NCI-H774 (cell line): ENCODE measurements at regions not wholly inside any gene's neighbourhood (a gene's known extent, or its start where the extent isn't known, plus 50 kb on each side); places are given as distances from the start of the nearest gene placed in this dataset.
"Not testable (repeated sequence)": the region's sequence is repeated elsewhere in the genome, so short reads cannot be mapped to it uniquely, and the experiment has no call there.

Experiments
- DNase-seq: peaks from one replicate; lab custom pipeline; 2025; lab: John Stamatoyannopoulos, UW

DNA sequence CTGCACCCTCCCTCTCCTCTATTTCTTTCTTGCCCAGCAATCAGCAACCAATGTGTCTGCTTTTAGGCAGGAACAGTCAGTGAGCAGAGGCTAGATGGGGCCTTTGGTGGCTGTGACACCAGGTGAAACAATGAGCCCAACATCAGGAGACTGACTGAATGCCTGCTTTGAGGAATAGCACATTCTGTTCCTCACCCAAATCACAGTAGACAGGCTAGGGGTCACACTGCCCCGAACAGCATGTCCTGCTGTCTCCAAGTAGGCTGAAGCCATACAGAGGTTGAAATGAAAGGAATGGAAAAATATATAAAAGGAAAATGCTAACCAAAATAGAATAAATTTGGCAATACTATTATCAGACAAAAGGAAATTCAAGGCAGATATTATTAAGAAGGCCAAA lies 122.5 kb upstream of the GDNF start:
- DNase-seq = no peak

DNA sequence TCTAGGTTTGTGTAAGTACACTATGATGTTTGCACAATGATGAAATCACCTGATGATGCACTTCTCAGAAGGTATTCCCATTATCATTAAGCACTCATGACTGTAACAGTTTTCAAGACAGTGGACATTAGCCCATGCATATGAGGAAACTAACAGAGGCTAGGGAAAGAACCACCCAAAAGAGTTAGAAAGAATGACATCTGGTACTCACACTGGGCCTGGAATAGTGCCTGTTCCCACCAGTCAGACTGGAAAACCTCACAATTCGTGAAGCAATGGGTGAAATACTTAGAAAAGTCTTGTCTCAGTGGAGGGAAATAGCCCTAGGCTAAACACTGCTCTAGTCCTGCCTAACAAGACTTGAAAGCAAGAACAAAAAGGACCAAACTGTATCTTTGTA lies 117.4 kb upstream of the GDNF start:
- no peak for DNase-seq

DNA sequence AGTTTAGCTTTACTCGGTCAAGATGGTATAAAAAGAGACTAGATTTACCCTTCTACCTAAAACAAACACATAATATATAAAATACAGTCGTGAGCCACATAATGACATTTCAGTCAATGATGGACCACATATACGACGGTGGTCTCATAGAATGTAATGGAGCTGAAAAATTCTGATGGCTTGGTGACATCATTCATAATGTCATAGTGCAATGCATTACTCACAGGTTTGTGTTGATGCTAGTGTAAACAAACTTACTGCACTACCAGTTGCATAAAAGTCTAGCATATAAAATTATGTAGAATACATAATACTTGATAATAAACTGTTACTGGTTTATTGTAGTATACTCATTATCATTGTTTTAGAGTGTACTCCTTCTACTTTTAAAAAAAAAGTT lies 115.9 kb upstream of the GDNF start:
- no peak for DNase-seq

DNA sequence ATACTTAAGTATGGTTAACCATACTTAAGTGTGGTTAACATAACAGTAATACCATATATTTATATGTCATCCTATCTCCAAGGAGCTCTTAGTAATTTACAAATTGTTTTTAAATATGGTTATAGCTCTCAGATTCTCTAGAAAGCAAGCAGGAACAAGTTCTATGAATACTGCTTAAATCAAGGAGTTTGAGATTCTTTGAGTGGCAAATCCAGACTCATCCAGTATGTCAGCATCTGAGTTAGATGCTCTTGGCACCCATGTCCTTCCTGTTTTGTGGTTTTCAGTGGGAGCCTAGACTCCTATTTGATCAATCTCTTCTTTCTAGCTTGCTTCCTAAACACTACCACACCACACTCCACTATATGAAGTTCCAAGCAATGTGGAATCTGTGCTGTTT lies 114.7 kb upstream of the GDNF start:
- no peak for DNase-seq

DNA sequence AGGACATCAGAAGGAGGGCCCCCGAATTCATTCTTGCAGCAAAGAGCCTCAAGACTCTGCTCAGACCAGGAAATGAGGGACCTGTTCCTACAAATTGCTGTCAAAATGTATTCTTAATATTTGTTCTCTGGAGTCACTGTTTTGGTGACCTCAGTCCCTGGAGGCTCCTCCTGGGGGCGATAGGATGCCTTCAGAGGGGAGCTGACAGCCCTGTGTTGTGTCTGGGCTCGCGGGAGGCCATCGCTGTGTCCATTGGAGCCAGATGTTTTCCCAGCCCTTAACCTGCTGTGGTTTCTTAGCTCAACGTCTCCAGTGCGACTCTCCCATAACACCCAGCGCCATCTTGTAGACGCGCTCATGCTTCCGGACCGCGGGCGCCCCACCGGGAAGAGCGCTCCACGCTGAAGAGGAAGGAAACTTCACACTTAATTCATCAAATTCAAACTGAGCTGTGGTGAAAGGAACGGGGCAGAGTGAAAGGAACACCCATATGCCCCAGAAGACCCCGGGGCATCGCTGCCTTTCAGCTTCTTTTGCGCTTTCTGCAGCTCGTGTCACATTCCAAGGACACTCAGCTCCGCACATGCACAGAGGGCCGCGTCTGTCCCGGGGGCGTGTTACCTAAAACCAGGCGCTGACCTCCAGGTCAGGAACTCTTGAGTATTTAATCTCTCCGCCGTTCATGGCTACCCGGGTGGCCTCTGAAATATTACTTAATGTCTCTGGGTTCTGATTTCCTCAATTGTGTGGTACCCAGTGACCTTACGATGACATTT lies 112.3 kb upstream of the GDNF start:
- no peak for DNase-seq

DNA sequence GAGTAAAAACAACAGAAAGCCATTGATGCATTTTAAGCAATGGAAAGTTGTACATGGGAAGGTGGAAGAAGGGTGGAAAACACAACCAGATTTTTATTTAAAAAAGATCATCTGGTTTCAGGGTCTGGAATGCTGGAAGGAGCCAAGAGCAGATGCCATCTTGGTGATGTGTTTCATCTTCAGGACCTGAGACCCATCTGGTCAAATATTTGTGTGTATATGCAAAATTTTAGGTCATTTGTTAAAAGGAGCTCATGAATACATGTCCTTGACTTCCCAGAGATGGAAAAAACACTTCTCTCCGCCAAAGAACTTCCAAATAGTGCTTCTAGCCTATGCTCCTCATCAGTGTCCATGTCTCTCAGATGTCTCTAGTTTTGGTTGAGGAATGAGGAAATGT lies 110.6 kb upstream of the GDNF start:
- DNase-seq = no peak

DNA sequence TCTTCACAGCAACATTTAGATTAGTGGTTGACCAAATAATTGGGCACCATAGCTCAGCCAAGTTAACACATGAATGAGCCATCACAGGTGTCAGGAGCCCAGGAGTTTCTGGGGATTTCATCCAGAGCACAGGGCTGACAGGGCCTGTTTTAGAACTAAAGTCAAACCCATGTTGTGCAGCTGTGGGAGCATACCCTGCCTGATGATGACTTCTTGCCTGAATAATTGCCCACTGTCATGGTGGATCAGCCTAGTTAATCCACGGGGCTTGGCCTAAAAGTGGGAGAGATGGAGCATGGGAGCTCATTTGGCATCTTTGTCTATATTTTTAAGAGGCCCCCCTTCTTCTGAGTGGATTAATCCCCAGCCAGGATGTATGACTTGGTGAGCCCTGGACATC lies 105.6 kb upstream of the GDNF start:
- no peak for DNase-seq

DNA sequence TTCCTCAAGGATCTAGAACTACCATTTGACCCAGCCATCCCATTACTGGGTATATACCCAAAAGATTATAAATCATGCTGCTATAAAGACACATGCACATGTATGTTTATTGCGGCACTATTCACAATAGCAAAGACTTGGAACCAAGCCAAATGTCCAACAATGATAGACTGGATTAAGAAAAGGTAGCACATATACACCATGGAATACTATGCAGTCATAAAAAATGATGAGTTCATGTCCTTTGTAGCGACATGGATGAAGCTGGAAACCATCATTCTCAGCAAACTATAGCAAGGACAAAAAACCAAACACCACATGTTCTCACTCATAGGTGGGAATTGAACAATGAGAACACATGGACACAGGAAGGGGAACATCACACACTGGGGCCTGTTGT lies 103.3 kb upstream of the GDNF start:
- DNase-seq = not testable (repeated sequence)

DNA sequence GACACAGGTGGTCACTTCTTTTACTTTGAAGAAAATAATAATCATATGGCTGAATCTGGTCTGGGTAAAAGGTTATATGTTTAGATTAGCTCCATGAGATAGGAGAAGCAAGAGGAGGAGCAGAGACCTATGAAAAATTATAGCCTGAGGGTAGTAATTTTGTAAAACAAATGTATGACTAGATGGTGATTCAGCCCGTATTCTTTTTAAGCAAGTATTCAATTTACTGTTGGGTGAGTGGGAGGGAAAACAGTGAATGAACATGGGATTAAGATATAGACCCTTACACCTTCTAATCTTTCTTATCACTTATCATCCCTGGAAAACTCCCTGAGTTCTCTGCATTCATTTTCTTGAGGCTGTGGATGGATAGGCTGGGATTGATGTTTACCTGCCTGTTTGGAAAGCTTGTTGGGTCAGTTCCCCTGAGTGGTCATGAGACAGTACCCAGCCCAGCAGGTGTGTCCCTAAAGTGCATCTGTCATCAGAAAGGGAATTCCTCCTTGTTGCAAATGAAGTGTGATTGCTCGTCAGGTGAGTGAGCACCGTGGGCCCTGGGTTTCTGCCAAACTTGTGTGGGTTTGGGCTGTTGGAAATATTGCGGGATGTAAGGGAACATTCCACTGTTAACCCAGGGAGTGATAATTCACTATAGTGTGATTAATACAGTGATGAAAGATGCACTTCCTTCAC lies 101.2 kb upstream of the GDNF start:
- no peak for DNase-seq

DNA sequence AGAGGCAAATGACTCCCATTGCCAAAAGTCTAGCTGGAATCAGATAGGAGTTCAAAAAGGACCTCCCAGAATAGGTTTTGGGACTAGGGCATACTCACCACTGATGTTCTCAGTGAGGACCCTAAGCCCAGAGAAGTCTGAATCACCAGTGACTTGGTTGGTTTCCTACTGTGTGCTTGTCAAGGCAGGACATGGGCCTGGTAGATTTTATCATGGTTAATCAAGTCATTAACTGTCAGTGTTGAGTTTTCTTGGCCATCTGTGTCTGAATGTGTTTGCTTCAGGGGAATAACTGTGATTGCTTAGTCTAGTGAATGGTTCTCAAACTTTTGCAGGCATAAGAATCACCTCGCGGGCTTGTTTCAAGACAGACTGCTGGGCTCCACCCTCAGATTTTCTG lies 99.0 kb upstream of the GDNF start:
- DNase-seq = no peak

DNA sequence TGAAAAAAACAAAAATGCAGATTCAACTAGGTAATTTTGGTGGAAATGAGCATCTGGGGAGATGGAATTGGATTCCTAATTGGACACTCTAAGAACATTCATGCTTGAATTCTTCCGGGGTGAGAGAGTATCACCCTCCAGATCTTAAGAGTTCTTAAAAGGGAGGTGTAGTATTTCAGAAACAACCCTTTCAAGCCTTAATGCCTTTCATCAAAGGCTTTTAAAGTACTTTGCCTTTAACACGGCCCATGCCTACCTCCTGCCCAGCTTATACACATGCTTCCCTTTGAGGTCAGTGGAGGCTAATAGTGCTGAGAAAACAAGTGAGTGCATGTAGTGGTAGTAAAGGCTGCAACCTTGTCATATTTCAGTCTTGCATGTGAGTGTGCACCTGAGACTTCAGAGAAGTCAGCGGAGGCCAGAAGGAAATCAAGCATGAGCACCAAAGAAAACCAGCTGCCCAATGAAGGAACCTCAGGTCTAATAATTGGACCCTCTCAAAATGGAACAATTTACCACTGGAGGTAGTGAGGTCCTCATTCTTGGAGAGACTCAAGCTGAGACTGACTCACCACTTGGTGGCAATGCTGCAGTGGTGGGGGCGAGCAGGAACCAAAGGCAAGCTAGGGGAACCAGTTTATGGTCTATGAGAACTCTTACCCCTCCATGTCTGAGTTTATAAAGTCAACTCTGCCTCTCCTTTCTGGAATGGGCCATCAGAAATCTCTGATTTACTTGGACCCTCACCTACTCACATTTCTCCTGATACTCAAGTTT lies 98.4 kb upstream of the GDNF start:
- no peak for DNase-seq

DNA sequence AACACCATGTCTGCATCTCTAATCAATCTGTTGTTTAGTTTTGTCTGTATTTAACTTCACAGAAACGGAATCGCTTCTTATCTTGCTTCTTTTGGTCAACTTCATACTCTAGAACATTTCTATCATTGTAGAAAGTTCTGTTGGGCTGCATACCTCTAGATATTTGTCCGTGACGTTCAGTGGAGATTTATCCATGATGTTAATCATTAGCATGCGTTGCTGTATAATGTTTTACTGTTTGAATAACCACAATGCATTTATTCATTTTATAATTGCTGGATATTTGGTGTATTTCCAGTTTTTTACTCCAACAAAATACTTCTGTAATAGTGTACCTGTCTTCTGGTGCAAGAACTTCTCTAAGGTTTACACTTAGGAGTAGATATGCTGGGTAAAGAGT lies 96.2 kb upstream of the GDNF start:
- DNase-seq = no peak

DNA sequence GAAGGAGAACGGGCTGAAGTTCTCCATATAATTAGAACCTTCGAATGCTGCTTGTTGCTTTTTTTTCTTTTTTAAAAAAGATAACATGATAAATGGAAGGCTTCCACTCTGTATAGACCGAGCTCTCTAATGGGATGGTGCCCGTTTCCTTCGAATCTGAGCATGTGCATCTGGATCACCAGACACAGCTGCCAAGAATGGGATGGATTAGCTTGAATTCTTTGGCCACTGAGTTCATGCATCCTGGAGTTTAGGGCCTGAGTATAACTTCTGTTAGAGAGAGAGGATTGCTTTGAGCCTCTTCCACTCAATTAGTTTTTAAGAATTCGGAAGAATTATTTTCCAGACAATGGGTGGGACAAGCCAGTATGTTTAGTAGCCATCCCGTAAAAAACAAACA lies 93.7 kb upstream of the GDNF start:
- DNase-seq = no peak

DNA sequence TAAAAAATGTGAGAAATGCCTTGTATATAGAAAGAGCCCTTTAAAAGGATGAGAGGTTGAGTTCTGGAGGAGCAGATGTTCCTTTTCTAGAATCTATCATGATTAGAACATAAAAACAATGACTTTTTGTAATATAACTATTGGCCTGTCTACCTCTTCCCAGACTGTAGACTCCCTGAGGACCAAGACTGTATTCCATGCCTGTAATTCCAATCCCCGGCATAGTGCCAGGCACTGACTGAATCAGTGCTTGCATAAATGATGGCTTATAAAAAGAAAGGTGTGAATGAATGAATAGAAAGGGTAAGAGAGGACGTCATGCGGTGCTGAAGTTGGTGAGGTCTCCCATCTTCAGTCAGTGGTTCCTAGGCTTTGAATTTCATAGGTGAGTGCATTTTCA lies 92.6 kb upstream of the GDNF start:
- DNase-seq = no peak

DNA sequence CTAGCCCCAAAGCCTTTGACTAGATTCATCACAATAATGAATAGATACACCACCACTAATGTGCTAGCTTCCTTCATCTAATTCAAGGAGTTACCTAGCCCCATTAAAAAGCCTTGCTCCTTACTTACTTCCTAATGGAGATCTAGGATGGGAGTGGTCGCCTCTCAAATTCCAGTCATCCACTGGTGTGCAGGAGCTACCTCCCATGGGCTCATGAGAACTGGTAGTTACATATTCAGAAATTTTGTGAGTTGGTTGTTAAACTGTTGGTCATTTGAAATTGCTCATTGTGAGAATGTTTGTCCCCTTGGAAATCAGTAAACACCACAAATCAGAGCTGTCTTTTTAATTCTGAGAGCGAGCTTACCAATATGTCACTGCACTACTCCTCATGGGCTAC lies 91.7 kb upstream of the GDNF start:
- no peak for DNase-seq

DNA sequence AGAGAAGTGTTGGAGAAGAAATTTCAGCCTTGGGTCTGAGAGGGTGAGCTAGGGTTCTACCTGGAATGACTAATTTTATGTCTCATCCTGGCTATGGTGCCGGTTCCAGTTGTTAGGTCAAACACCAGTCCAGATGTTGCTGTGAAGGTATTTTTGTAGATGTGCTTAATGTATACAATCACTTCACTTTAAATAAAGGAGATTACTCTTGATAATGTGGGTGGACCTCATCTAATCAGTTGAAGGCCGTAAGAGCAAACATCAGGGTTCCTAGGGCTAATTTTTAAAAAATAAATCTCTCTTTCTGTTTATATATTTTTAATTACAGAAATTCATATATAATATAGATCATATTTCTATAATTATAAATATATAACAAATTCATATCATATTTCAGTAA lies 90.5 kb upstream of the GDNF start:
- no peak for DNase-seq

DNA sequence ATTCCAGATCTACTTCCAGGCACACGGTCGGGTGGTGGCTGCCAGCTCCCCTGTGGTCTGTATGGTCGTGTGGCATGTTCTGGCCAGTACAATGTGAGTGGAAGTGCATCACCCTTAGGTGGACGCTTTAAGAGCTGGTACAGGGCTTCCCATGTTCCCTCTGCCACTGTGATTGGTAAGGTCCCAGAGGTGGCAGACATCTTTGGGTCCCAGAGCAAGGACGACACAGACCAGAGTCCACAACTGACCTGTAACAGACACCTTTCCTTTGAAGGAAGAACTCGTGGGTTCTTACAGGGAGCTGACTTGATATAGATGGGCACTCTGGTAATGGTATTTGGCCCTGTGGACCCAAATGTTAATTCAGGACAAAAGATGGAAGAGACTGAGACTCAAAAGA lies 90.0 kb upstream of the GDNF start:
- no peak for DNase-seq

DNA sequence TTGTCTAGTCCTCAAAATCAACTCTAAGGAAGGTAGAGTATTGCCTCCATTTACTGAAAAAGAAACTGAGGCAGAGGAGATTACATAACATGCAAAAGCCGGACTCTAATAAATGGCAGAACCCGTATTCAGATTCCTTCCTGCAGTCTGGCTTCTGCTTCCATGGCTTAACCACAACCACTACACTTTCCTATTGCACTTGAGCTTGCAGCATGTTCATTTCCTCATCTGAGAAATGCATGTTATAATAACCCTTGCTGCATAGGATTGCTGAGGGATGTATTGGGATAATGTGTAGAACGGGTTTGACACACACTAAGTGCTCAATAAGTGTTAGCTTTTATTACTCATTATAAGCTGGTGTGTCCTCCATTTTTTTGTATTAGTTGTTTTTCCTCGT lies 87.9 kb upstream of the GDNF start:
- not testable (repeated sequence) for DNase-seq

DNA sequence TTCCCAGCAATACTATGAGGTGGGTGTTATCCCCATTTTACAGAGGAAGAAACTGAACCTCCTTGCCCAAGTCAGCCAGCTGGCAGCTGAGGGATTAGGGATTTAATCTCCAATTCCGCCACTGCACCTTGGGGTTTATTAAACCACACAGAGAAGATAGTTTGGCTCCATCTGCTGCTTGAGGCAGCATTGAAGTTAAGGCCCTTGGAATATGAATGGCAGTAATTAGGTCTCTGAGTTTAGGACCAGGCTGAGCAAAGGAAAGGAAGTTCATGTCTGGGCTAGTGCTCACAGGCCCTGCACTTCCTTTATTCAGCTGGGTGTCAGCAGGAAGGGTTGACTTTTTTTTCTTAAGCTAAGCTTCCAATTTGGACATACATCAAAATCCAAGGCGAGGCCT lies 86.9 kb upstream of the GDNF start:
- DNase-seq = no peak

DNA sequence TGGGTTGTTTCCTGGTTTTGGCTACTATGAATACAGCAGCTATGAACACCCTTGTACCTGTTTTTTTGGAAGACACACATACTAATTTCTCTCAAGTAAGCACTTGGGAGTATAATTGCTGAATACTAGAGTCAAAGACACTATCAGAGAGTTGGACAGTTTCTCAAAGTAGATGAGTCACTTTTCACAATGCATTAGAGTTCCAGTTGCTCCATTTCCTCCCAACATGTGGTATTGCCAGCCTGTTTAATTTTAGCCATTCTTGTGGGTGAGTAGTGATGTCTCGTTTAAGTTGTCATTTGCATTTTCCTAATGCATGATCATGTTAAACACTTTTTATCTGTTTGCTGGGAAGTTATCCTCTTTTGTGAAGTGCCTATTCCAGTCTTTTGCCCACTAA lies 81.6 kb upstream of the GDNF start:
- DNase-seq = no peak

DNA sequence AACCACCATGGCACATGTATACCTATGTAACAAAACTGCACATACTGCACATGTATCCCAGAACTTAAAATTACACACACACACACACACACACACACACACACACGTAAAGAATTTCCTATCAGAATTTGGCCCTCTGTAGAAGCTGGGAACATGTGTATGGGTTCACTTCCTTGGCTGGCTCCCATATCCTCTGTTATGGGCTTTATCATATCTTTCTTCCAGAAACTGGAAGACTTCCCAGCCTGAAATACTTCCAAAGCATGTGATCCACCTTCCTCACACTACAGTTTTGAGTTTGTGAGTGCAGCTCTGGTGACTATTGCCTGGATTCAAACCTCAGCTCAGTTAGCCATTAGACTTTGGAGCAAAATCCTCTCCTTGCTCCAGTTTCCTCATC lies 78.6 kb upstream of the GDNF start:
- no peak for DNase-seq

DNA sequence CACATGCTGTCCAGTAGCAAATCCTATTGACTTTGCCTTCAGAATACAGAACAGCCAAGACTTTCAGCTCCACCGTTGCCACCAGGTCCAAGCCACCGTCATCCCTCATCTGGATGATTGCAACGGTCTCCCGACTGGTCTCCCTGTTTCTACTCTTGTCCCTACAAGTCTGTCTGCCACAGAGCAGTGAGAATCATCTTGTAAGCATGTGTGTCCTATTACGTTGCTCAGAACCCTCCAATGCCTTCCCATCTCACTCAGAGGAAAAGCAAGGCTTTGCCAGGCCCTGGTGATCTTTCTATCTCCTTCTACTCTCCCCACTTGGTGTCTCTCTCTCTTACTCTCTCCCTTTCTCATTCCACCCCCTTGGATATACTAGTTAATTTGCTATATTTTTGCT lies 76.7 kb upstream of the GDNF start:
- no peak for DNase-seq

DNA sequence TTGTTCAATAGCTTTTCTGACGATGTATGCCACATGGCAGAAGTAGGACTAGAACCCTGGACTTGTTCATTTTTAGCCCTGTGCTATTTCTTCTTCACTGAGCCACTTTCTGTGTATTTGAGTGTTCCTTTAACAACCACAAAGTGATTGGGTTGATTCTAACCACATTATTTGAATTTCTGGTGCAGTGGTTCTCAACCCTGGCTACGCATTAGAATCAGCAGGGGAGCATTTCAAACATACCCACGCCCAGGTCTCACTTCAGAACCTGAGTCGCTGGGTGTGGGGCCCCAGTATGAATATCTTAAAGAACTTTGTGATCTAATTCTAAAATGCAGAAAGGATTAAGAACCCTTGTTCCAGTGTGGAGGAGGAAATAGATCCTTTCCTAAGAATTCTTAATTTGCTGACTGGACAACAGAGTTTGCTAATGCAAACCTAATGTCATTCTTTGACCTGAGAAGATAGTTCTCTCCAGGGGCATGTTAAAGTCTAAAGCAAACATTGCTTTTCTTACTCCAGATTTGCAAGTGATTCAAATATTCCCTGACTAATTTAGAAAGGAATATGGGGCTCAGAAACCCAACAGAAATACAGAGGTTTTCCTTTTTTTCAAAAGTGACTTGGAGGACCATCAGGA lies 75.4 kb upstream of the GDNF start:
- DNase-seq = no peak
